GM12878 (cell line): ENCODE measurements at regions not wholly inside any gene's neighbourhood (a gene's known extent, or its start where the extent isn't known, plus 50 kb on each side); places are given as distances from the start of the nearest gene placed in this dataset.

Experiments used
- ATAC-seq: fragments of 200-7000 bp; cut with Tn5 transposase; 3 replicates; pipeline ENCODE4 v1.9.1; 2020; ENCODE audit warnings: mild to moderate bottlenecking, moderate library complexity
- BruUV-seq: library from RNA; stranded (reverse); fragments of 400-500 nt; replicated peaks from 2 replicates; lab custom pipeline; 2021; lab: Mats Ljungman, UMichigan
- CTCF ChIA-PET: fragments of 300-600 bp; sonication (Branson Sonifier 250); formaldehyde crosslinking; extraction: SDS; loops from one replicate; lab custom pipeline; 2021; ENCODE audit warnings: inconsistent platforms; lab: Yijun Ruan, JAX
- POLR2A ChIA-PET: fragments of 350-600 bp; formaldehyde crosslinking; extraction: SDS; loops from one replicate; lab custom pipeline; 2021; ENCODE audit warnings: inconsistent platforms; lab: Charles Lee
- RAD21 ChIA-PET: fragments of 300-600 bp; sonication (Branson Sonifier 250); formaldehyde crosslinking; loops from one replicate; lab custom pipeline; 2023; ENCODE audit warnings: antibody characterized with exemption; ENCODE audit not compliant: unreplicated experiment; lab: Charles Lee
- SMC1A ChIA-PET: fragments of 300-600 bp; sonication (Branson Sonifier 250); formaldehyde crosslinking; loops from one replicate; lab custom pipeline; 2023; ENCODE audit not compliant: unreplicated experiment, uncharacterized antibody; lab: Charles Lee
- DNase-seq: peaks from one replicate; pipeline ENCODE4 v3.0.0-alpha.2; 2011; ENCODE audit warnings: low read depth, low spot score
- FAIRE-seq: peaks from 3 replicates; lab custom pipeline; 2011; peaks lifted over from hg19 to GRCh38; lab: Jason Lieb, UNC
- H2AFZ ChIP-seq: 2 replicates; pipeline ENCODE4 v1.6.0; 2011; ENCODE audit warnings: low read depth, low read length, control low read depth; ENCODE audit not compliant: control insufficient read depth
- H3K27ac ChIP-seq: 2 replicates; pipeline ENCODE4 v1.5.1; 2011; ENCODE audit warnings: control low read depth; ENCODE audit not compliant: control insufficient read depth, insufficient read depth
- H3K27me3 ChIP-seq, 2 experiments: replicated peaks in 1 of 2; 2 replicates each; pipeline versions ENCODE4 v1.6.0 to v1.6.1; 2011; ENCODE audit warnings: low read length in 1 of 2; ENCODE audit not compliant: control insufficient read depth in 2 of 2, insufficient read depth in 2 of 2
- H3K36me3 ChIP-seq, 2 experiments: 2 replicates each; pipeline ENCODE4 v1.5.1; 2011; ENCODE audit warnings: low read length in 1 of 2; ENCODE audit not compliant: control insufficient read depth in 2 of 2, insufficient read depth in 2 of 2
- H3K4me1 ChIP-seq: 2 replicates; pipeline ENCODE4 v1.6.1; 2011; ENCODE audit warnings: mild to moderate bottlenecking, low read length, moderate library complexity, mixed read lengths; ENCODE audit not compliant: control insufficient read depth, insufficient read depth
- H3K4me2 ChIP-seq: 2 replicates; pipeline ENCODE4 v1.6.0; 2011; ENCODE audit warnings: control low read depth; ENCODE audit not compliant: control insufficient read depth, insufficient read depth
- H3K4me3 ChIP-seq: fragments of 200-600 bp; sonication (generic); 2 replicates; pipeline ENCODE4 v1.5.1; 2016
- H3K79me2 ChIP-seq: 2 replicates; pipeline ENCODE4 v1.6.0; 2011; ENCODE audit warnings: low read length; ENCODE audit not compliant: control insufficient read depth, insufficient read depth
- H3K9ac ChIP-seq: 2 replicates; pipeline ENCODE4 v1.8.0; 2011; ENCODE audit warnings: low read length, control low read depth, mixed read lengths; ENCODE audit not compliant: control insufficient read depth, insufficient read depth
- H3K9me3 ChIP-seq: replicated peaks from 3 replicates; pipeline ENCODE4 v1.5.1; 2011; ENCODE audit warnings: mild to moderate bottlenecking, low read length; ENCODE audit not compliant: control insufficient read depth, insufficient read depth
- H4K20me1 ChIP-seq: 2 replicates; pipeline ENCODE4 v1.6.0; 2011; ENCODE audit not compliant: control insufficient read depth, insufficient read depth
- BCL11A ChIP-seq: IDR thresholded peaks from 2 replicates; pipeline ENCODE4 v1.6.1; 2011; ENCODE audit warnings: low read depth, low read length
- CBX5 ChIP-seq: sonication (generic); IDR thresholded peaks from 2 replicates; pipeline ENCODE4 v1.6.1; 2016; ENCODE audit warnings: low read depth, moderate library complexity, mild to moderate bottlenecking, inconsistent platforms
- CHD4 ChIP-seq: fragments of 200-600 bp; sonication (generic); IDR thresholded peaks from 2 replicates; pipeline ENCODE4 v1.6.1; 2016; ENCODE audit warnings: mild to moderate bottlenecking
- DPF2 ChIP-seq: fragments of 450-650 bp; IDR thresholded peaks from 2 replicates; pipeline ENCODE4 v1.6.1; 2017; ENCODE audit warnings: mild to moderate bottlenecking
- HDAC6 ChIP-seq: fragments of 200-600 bp; sonication (generic); IDR thresholded peaks from one replicate; pipeline ENCODE4 v1.8.0; 2017; ENCODE audit warnings: antibody characterized with exemption; ENCODE audit not compliant: unreplicated experiment
- IKZF1 ChIP-seq: fragments of 450-650 bp; conservative IDR thresholded peaks from 2 replicates; pipeline ENCODE4 v1.6.1; 2017; ENCODE audit warnings: antibody characterized with exemption, mild to moderate bottlenecking
- JUND ChIP-seq: IDR thresholded peaks from 2 replicates; pipeline ENCODE4 v1.6.1; 2012; ENCODE audit warnings: low read depth, mild to moderate bottlenecking, low read length, improper control_type of control experiment, moderate library complexity
- NFXL1 ChIP-seq: fragments of 450-650 bp; IDR thresholded peaks from 2 replicates; pipeline ENCODE4 v1.6.1; 2017; ENCODE audit warnings: antibody characterized with exemption, mild to moderate bottlenecking, borderline replicate concordance
- POU2F2 ChIP-seq: IDR thresholded peaks from 3 replicates; pipeline ENCODE4 v1.6.1; 2011; ENCODE audit warnings: low read depth, mild to moderate bottlenecking, low read length, borderline replicate concordance
- TARDBP ChIP-seq: IDR thresholded peaks from 2 replicates; pipeline ENCODE4 v1.6.1; 2016; ENCODE audit warnings: borderline replicate concordance
- ZBED1 ChIP-seq: IDR thresholded peaks from 2 replicates; pipeline ENCODE4 v1.6.1; 2016; ENCODE audit warnings: borderline replicate concordance
- ZNF217 ChIP-seq: fragments of 450-650 bp; IDR thresholded peaks from 2 replicates; pipeline ENCODE4 v1.6.1; 2017; ENCODE audit warnings: antibody characterized with exemption, mild to moderate bottlenecking
- WGBS: methylation state at CpG from one replicate; pipeline ENCODE4 v1.1.6; 2016; ENCODE audit warnings: low lambda C conversion rate; ENCODE audit not compliant: insufficient replicate concordance, insufficient coverage; ENCODE audit errors: missing lambda C conversion rate; 5-methylcytosine and 5-hydroxymethylcytosine counted together
- in situ Hi-C: fragments of 300-500 bp; cut with MboI; formaldehyde crosslinking; loops from 9 replicates; pipeline ENCODE4 v1.14.3; 2018; ENCODE audit warnings: mixed read lengths
- intact Hi-C: fragments of 100-400 bp; cut with micrococcal nuclease; formaldehyde crosslinking; loops from one replicate; pipeline ENCODE4 v1.14.2; 2022; ENCODE audit not compliant: unreplicated experiment
- TF ChIP-seq, protein P1 (sequence below): fragments of 450-650 bp; formaldehyde crosslinking; IDR thresholded peaks from 2 replicates; pipeline ENCODE4 v1.4.0; 2022; ENCODE audit warnings: mild to moderate bottlenecking, moderate library complexity
- TF ChIP-seq, protein P2 (sequence below): fragments of 150-350 bp; IDR thresholded peaks from 2 replicates; pipeline ENCODE4 v1.6.1; 2014; ENCODE audit warnings: mild to moderate bottlenecking, low read depth, low read length

DNA sequence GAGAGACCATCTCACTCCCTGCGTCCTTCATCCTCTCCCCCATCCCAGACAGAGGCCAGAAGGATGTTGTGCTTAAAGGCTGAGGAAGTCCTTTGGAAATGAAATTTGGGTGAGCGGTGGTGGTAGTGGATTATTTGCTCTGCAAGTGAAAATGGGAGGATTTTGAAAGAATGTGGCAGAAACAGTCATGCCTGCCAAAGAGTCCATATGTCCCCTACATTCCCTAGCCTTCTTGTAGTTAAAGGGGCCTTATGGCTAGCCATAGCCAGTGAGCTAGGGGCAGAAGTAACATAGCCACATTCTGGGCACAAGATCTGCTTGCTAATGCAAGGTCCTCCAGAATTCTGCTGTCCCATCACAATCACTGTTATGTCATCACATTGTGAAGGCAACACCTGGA lies 360.2 kb upstream of the TSHZ3 start:
- in situ Hi-C loops: no loop called here
- no peak for DNase-seq
- ChIA-PET POLR2A (no interaction called here), SMC1A (no interaction called here), RAD21 (no interaction called here), CTCF (no interaction called here)
- no peak overlapping the region for H3K4me3 ChIP-seq
- FAIRE-seq: no peak
- no peaks in the 10 kb centered on the region for H4K20me1 ChIP-seq
- H3K27me3 ChIP-seq: no peaks in the 10 kb centered on the region
- H3K4me1 ChIP-seq: no peaks in the 10 kb centered on the region
- H3K9me3 ChIP-seq: no peaks in the 10 kb centered on the region; the same call in 2 of the 3 replicates
- H3K9ac ChIP-seq: no peak overlapping the region
- intact Hi-C loops: no loop called here
- ATAC-seq: no peak
- H3K79me2 ChIP-seq: no peaks in the 10 kb centered on the region
- TF ChIP-seq POU2F2: no peak
- TF ChIP-seq BCL11A: no peak
- no peak for TF ChIP-seq CBX5
- 4% methylated on average over 2 of the region's 2 CpGs for WGBS
- no TSS peak for BruUV-seq
- no peak overlapping the region for H2AFZ ChIP-seq
- no peaks in the 10 kb centered on the region for H3K36me3 ChIP-seq
- no peak overlapping the region for H3K4me2 ChIP-seq
- H3K27ac ChIP-seq: no peak overlapping the region

DNA sequence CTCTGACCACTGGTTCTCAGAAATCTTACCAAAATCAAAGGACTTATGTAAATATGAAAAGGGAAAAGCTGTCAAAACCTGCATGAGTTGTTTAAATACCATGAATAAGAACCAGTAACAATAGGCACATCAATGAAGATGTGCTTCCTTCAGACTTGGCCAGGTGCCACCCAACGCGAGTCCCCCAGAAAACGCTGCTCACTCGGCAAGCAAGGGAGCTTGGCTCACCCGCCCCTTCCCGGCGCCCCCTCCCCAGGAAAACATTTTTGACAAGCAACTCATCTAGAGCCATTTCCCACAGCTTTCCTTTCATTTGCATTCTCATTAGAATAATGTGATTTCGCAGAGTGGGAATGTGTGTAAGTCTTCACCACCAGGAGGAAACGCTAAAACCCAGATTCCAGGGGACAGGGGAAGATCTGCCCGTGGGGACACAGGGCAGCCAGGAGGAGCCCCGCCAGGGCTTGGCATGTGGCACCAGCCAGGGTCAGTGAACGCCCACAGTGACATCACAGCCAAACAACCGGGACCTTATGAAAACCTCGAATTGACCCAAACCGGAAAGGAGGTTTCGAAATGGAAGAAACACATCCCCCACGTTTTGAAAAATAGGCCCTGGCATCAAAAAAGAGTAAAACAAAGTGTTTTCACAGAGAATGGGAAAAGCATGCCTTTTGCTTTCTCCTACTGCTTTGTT lies 366.2 kb upstream of the TSHZ3 start:
- ATAC-seq: no peak
- WGBS: 49% methylated on average over 16 of the region's 17 CpGs
- TF ChIP-seq CHD4 (no peak), ZNF217 (no peak), IKZF1 (no peak), HDAC6 (no peak), ZBED1 (no peak), DPF2 (no peak), TARDBP (no peak), NFXL1 (no peak), JUND (no peak)
- TF ChIP-seq, protein P1, sequence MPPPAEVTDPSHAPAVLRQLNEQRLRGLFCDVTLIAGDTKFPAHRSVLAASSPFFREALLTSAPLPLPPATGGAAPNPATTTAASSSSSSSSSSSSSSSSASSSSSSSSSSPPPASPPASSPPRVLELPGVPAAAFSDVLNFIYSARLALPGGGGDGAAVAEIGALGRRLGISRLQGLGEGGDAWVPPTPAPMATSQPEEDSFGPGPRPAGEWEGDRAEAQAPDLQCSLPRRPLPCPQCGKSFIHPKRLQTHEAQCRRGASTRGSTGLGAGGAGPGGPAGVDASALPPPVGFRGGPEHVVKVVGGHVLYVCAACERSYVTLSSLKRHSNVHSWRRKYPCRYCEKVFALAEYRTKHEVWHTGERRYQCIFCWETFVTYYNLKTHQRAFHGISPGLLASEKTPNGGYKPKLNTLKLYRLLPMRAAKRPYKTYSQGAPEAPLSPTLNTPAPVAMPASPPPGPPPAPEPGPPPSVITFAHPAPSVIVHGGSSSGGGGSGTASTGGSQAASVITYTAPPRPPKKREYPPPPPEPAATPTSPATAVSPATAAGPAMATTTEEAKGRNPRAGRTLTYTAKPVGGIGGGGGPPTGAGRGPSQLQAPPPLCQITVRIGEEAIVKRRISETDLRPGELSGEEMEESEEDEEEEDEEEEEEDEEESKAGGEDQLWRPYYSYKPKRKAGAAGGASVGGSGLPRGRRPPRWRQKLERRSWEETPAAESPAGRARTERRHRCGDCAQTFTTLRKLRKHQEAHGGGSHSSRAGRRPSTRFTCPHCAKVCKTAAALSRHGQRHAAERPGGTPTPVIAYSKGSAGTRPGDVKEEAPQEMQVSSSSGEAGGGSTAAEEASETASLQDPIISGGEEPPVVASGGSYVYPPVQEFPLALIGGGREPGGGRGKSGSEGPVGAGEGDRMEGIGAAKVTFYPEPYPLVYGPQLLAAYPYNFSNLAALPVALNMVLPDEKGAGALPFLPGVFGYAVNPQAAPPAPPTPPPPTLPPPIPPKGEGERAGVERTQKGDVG: no peak
- TF ChIP-seq, protein P2, sequence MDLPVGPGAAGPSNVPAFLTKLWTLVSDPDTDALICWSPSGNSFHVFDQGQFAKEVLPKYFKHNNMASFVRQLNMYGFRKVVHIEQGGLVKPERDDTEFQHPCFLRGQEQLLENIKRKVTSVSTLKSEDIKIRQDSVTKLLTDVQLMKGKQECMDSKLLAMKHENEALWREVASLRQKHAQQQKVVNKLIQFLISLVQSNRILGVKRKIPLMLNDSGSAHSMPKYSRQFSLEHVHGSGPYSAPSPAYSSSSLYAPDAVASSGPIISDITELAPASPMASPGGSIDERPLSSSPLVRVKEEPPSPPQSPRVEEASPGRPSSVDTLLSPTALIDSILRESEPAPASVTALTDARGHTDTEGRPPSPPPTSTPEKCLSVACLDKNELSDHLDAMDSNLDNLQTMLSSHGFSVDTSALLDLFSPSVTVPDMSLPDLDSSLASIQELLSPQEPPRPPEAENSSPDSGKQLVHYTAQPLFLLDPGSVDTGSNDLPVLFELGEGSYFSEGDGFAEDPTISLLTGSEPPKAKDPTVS: no peak

More for the DNA sequence above, 366.2 kb upstream of the TSHZ3 start:
- intact Hi-C loops (no loop called here), in situ Hi-C loops (no loop called here)
- RAD21 ChIA-PET: no interaction called here
- Histone ChIP-seq H3K36me3 (no peaks in the 10 kb centered on the region), H3K27ac (no peak overlapping the region), H3K4me2 (no peak overlapping the region), H3K9me3 (no peaks in the 10 kb centered on the region; the same call in 2 of the 3 replicates), H2AFZ (no peak overlapping the region), H3K9ac (no peak overlapping the region), H3K4me3 (no peak overlapping the region), H3K4me1 (no peaks in the 10 kb centered on the region), H4K20me1 (no peaks in the 10 kb centered on the region), H3K79me2 (no peaks in the 10 kb centered on the region), H3K27me3 (no peaks in the 10 kb centered on the region)
- POLR2A ChIA-PET: no interaction called here
- no TSS peak for BruUV-seq
- FAIRE-seq (no peak), DNase-seq (no peak)
- SMC1A ChIA-PET: no interaction called here
- CTCF ChIA-PET: no interaction called here
